ENCODE measurements at regions not wholly inside any gene's neighbourhood (a gene's known extent, or its start where the extent isn't known, plus 50 kb on each side); places are given as distances from the start of the nearest gene placed in this dataset.

GRCh38 chr13:72315312-72315711, 412.1 kb downstream of the MZT1 start:
- TF ChIP-seq CTCF (IDR thresholded peaks at IDR 0.05), result no peak
- TF ChIP-seq POLR2AphosphoS5 (IDR thresholded peaks at IDR 0.05), result no peak

Measured in sigmoid colon (tissue), 4 donors.